ENCODE measurements at regions not wholly inside any gene's neighbourhood (a gene's known extent, or its start where the extent isn't known, plus 50 kb on each side); places are given as distances from the start of the nearest gene placed in this dataset.

DNA sequence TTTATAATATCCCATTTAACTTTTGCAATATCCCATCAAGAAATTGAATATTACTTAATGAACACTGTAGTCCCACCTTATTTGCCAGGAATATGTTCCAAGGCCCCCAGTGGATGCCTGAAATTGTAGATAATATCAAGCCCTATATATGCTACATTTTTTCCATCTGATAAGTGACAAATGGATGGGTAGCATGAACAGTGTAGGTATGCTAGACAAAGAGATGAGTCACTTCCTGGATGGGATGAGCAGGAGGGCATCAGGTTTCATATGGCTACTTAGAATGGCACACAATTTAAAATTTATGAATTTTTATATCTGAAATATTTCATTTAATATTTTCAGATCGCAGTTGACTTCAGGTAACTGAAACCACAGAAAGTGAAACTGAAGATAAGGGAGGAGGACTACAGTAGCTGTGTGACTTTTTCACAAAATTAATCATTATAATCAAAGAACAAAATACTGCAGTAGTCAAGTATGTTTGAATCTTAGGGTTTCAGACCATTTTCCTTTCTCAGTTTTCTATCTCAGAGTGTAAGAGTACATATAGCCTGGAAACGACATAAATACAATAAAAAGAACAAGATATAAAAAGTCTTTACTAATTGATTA, 636.4 kb upstream of the ARRDC3 start:
- TF ChIP-seq, protein P1, sequence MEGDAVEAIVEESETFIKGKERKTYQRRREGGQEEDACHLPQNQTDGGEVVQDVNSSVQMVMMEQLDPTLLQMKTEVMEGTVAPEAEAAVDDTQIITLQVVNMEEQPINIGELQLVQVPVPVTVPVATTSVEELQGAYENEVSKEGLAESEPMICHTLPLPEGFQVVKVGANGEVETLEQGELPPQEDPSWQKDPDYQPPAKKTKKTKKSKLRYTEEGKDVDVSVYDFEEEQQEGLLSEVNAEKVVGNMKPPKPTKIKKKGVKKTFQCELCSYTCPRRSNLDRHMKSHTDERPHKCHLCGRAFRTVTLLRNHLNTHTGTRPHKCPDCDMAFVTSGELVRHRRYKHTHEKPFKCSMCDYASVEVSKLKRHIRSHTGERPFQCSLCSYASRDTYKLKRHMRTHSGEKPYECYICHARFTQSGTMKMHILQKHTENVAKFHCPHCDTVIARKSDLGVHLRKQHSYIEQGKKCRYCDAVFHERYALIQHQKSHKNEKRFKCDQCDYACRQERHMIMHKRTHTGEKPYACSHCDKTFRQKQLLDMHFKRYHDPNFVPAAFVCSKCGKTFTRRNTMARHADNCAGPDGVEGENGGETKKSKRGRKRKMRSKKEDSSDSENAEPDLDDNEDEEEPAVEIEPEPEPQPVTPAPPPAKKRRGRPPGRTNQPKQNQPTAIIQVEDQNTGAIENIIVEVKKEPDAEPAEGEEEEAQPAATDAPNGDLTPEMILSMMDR (conservative IDR thresholded peaks at IDR 0.05; ENCODE audit: low read length), result no peak
- TF ChIP-seq EZH2phosphoT487 (IDR thresholded peaks at IDR 0.05; ENCODE audit: borderline replicate concordance), result no peak

Measured in Loucy (cell line).